HEK293T (cell line): ENCODE measurements at regions not wholly inside any gene's neighbourhood (a gene's known extent, or its start where the extent isn't known, plus 50 kb on each side); places are given as distances from the start of the nearest gene placed in this dataset.

Experiments
- CTCF ChIA-PET: fragments of 350-600 bp; formaldehyde crosslinking; extraction: SDS; loops from one replicate; lab custom pipeline; 2021; ENCODE audit warnings: antibody characterized with exemption, inconsistent platforms; lab: Yijun Ruan, JAX
- POLR2A ChIA-PET: fragments of 350-600 bp; formaldehyde crosslinking; extraction: SDS; loops from one replicate; lab custom pipeline; 2020; ENCODE audit warnings: antibody characterized with exemption, inconsistent platforms; lab: Yijun Ruan, JAX
- DNase-seq: peaks from one replicate; pipeline ENCODE4 v3.0.0; 2012; ENCODE audit warnings: mixed read lengths; ENCODE audit errors: extremely low spot score
- ARNT ChIP-seq: fragments of 450-650 bp; IDR thresholded peaks from 2 replicates; pipeline ENCODE4 v1.6.1; 2017; ENCODE audit warnings: mild to moderate bottlenecking
- BHLHE40 ChIP-seq: fragments of 450-650 bp; IDR thresholded peaks from 2 replicates; pipeline ENCODE4 v1.6.1; 2016; ENCODE audit warnings: mild to moderate bottlenecking, moderate library complexity, borderline replicate concordance
- CTBP1 ChIP-seq: fragments of 450-650 bp; IDR thresholded peaks from 2 replicates; pipeline ENCODE4 v1.6.1; 2016; ENCODE audit warnings: borderline replicate concordance
- ELF4 ChIP-seq: fragments of 450-650 bp; IDR thresholded peaks from 2 replicates; pipeline ENCODE4 v1.6.1; 2017; ENCODE audit warnings: antibody characterized with exemption
- FOXA1 ChIP-seq: fragments of 450-650 bp; IDR thresholded peaks from 2 replicates; pipeline ENCODE4 v1.6.1; 2016; ENCODE audit warnings: mild to moderate bottlenecking
- FOXK2 ChIP-seq: fragments of 450-650 bp; IDR thresholded peaks from 2 replicates; pipeline ENCODE4 v1.6.1; 2016; ENCODE audit warnings: mild to moderate bottlenecking
- FOXM1 ChIP-seq: fragments of 450-650 bp; IDR thresholded peaks from 2 replicates; pipeline ENCODE4 v1.6.1; 2017; ENCODE audit warnings: mild to moderate bottlenecking, borderline replicate concordance
- HDGF ChIP-seq: fragments of 450-650 bp; IDR thresholded peaks from 2 replicates; pipeline ENCODE4 v1.6.1; 2017; ENCODE audit warnings: antibody characterized with exemption, borderline replicate concordance
- L3MBTL2 ChIP-seq: fragments of 450-650 bp; conservative IDR thresholded peaks from 2 replicates; pipeline ENCODE4 v1.6.1; 2016; ENCODE audit warnings: mild to moderate bottlenecking
- LEF1 ChIP-seq: fragments of 450-650 bp; IDR thresholded peaks from 2 replicates; pipeline ENCODE4 v1.6.1; 2017; ENCODE audit warnings: mild to moderate bottlenecking, borderline replicate concordance
- NFRKB ChIP-seq: fragments of 450-650 bp; IDR thresholded peaks from 2 replicates; pipeline ENCODE4 v1.6.1; 2016; ENCODE audit warnings: mild to moderate bottlenecking, moderate library complexity
- SP1 ChIP-seq: fragments of 450-650 bp; IDR thresholded peaks from 2 replicates; pipeline ENCODE4 v1.6.1; 2017
- SUZ12 ChIP-seq: fragments of 450-650 bp; IDR thresholded peaks from 2 replicates; pipeline ENCODE4 v1.6.1; 2016; ENCODE audit warnings: mild to moderate bottlenecking
- TARDBP ChIP-seq: fragments of 450-650 bp; IDR thresholded peaks from 2 replicates; pipeline ENCODE4 v1.6.1; 2016
- ZNF384 ChIP-seq: fragments of 450-650 bp; IDR thresholded peaks from 2 replicates; pipeline ENCODE4 v1.6.1; 2016
- TF ChIP-seq, protein P1 (sequence below): fragments of 450-650 bp; IDR thresholded peaks from 2 replicates; pipeline ENCODE4 v1.6.1; 2016

GRCh38 chr6:88301888-88302768 lies 136.0 kb upstream of the CNR1 start:
- POLR2A ChIA-PET, result no interaction called here
- CTCF ChIA-PET, result no interaction called here
- no peak for DNase-seq
- TF ChIP-seq SP1, result no peak
- no peak for TF ChIP-seq BHLHE40
- TF ChIP-seq, protein P1, sequence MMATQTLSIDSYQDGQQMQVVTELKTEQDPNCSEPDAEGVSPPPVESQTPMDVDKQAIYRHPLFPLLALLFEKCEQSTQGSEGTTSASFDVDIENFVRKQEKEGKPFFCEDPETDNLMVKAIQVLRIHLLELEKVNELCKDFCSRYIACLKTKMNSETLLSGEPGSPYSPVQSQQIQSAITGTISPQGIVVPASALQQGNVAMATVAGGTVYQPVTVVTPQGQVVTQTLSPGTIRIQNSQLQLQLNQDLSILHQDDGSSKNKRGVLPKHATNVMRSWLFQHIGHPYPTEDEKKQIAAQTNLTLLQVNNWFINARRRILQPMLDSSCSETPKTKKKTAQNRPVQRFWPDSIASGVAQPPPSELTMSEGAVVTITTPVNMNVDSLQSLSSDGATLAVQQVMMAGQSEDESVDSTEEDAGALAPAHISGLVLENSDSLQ, result no peak
- no peak for TF ChIP-seq FOXM1
- TF ChIP-seq CTBP1, result no peak
- no peak for TF ChIP-seq ELF4
- TF ChIP-seq TARDBP, result no peak
- no peak for TF ChIP-seq FOXA1
- no peak for TF ChIP-seq LEF1
- no peak for TF ChIP-seq ARNT
- TF ChIP-seq HDGF, result no peak
- TF ChIP-seq NFRKB, result no peak
- no peak for TF ChIP-seq L3MBTL2
- TF ChIP-seq SUZ12, result no peak
- no peak for TF ChIP-seq FOXK2
- no peak for TF ChIP-seq ZNF384

- ChIA-PET POLR2A (no interaction called here), CTCF (no interaction called here)
- no peak for DNase-seq
- no peak for TF ChIP-seq BHLHE40
- TF ChIP-seq ARNT, result no peak
- no peak for TF ChIP-seq LEF1
- no peak for TF ChIP-seq TARDBP
- no peak for TF ChIP-seq ELF4
- no peak for TF ChIP-seq FOXM1
- TF ChIP-seq, protein P1, result no peak
- no peak for TF ChIP-seq NFRKB
- no peak for TF ChIP-seq FOXA1
- no peak for TF ChIP-seq ZNF384
- TF ChIP-seq HDGF, result no peak
- no peak for TF ChIP-seq SP1
- no peak for TF ChIP-seq CTBP1
- no peak for TF ChIP-seq SUZ12
- no peak for TF ChIP-seq FOXK2
- no peak for TF ChIP-seq L3MBTL2
Observed at GRCh38 chr6:88301256-88301655, 135.1 kb upstream of the CNR1 start.

DNA sequence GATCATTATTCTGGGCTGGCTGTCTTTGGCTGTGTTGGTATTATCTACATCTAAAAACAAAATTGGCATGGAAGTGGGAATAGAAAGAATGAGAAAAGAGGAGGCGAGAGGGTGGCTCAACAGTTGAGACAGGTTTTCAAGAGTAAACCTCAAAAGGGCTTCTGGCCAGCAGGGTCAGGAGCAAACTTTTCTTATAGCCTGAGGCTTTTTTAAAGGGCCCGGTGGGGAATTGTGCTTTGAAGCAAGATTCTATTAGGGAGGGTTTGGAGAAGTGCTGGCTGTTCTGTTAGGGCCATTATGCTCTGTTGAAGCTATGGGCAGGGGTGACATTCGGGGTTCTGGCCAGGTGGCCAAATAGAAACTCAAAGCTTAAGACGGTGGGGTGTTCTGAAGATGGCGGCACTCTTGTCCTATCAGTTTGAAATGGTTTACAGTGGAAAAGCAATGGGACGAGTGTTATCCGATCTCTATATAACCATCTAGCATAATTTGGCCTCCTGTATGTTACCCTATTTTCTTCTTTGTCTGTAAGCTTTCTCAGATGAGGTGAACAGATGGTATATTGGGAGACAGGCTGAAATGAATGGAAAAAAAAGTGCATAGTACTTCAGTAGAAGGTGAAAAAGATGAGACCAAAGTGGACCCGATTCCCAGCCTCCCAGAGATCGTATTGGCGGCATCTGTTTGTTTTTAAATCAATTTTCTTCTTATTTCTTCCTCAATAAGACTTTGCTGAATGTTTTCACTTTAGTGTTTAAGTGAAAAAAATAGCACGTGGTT lies 132.1 kb upstream of the CNR1 start:
- no peak for DNase-seq
- TF ChIP-seq, protein P1, result no peak
- TF ChIP-seq CTBP1 (no peak), LEF1 (no peak), FOXK2 (no peak)
- POLR2A ChIA-PET, result no interaction called here

GRCh38 chr6:88296694-88297093 lies 130.5 kb upstream of the CNR1 start:
- TF ChIP-seq BHLHE40 (no peak), FOXA1 (no peak), NFRKB (no peak), ZNF384 (no peak), LEF1 (no peak), FOXM1 (no peak), SUZ12 (no peak), FOXK2 (no peak)
- TF ChIP-seq, protein P1, result no peak
- DNase-seq, result no peak
- ChIA-PET CTCF (no interaction called here), POLR2A (no interaction called here)

More for the DNA sequence above, 132.1 kb upstream of the CNR1 start:
- CTCF ChIA-PET, result no interaction called here

DNA sequence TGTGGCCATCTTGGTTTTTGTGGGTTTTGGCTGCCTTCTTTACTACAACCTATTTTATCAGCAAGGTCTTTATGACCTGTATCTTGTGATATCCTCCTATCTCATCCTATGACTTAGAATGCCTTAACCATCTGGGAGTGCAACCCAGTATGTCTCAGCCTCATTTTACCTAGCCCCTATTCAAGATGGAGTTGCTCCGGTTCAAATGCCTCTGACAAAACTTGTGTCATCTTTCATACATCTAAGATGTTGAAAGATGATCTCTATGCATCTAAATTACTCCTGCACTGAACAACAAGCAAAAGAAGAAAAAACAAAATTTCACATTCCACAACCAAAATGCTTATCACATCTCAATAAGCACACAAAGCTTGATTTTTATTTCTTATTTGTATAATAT lies 129.5 kb upstream of the CNR1 start:
- ChIA-PET POLR2A (no interaction called here), CTCF (no interaction called here)
- DNase-seq, result no peak
- no peak for TF ChIP-seq FOXM1
- TF ChIP-seq SP1, result no peak
- TF ChIP-seq FOXA1, result no peak
- TF ChIP-seq SUZ12, result no peak
- TF ChIP-seq, protein P1, result no peak
- TF ChIP-seq FOXK2, result no peak
- TF ChIP-seq ELF4, result no peak
- no peak for TF ChIP-seq CTBP1
- no peak for TF ChIP-seq BHLHE40
- TF ChIP-seq HDGF, result no peak
